Body of pancreas (tissue), 4 donors: ENCODE measurements at regions not wholly inside any gene's neighbourhood (a gene's known extent, or its start where the extent isn't known, plus 50 kb on each side); places are given as distances from the start of the nearest gene placed in this dataset.

ENCODE experiments used
- ATAC-seq: fragments of 150-250 bp; one replicate; pipeline ENCODE4 v1.9.1; 2016
- DNase-seq, 4 donors: peaks; one replicate each; pipeline ENCODE4 v3.0.0-alpha.2; 2019
- H3K27ac ChIP-seq, 4 donors: fragments of 200-600 bp; sonication (generic); 1 replicate in 3 of 4; 2 replicates in 1 of 4; pipeline versions ENCODE4 v1.5.1 to v1.6.1; 2016 to 2019; ENCODE audit warnings: mild to moderate bottlenecking in 1 of 4, mixed read lengths in 1 of 4, moderate library complexity in 1 of 4
- H3K27me3 ChIP-seq, 2 donors: fragments of 200-600 bp; sonication (generic); one replicate each; pipeline ENCODE4 v1.6.0; 2016; ENCODE audit warnings: mild to moderate bottlenecking in 1 of 2
- H3K36me3 ChIP-seq, 2 donors: fragments of 200-600 bp; sonication (generic); replicated peaks in 1 of 2; 2 replicates each; pipeline ENCODE4 v1.5.1; 2016; ENCODE audit warnings: low read depth in 2 of 2; ENCODE audit not compliant: insufficient read depth in 1 of 2
- H3K4me1 ChIP-seq: fragments of 200-600 bp; sonication (generic); one replicate; pipeline ENCODE4 v1.6.0; 2016
- H3K4me3 ChIP-seq, 2 donors: fragments of 200-600 bp; sonication (generic); 1 replicate in 1 of 2; 2 replicates in 1 of 2; pipeline ENCODE4 v1.5.1; 2016 to 2019
- H3K9me3 ChIP-seq, 3 donors: fragments of 200-600 bp; sonication (generic); 1 replicate in 2 of 3; 2 replicates in 1 of 3; pipeline ENCODE4 v1.5.1; 2016
- POLR2A ChIP-seq, 3 donors: fragments of 450-650 bp; IDR thresholded peaks; one replicate each; pipeline ENCODE4 v1.6.1; 2016; ENCODE audit warnings: antibody characterized with exemption in 3 of 3, mild to moderate bottlenecking in 2 of 3
- whole genome bisulfite sequencing, 2 donors: methylation state at CpG; one replicate each; pipeline ENCODE4 v1.1.5; 2017; 5-methylcytosine and 5-hydroxymethylcytosine counted together
- intact Hi-C: fragments of 100-400 bp; cut with DNase I; formaldehyde crosslinking; loops from one replicate; pipeline ENCODE4 v1.15.1; 2023
- TF ChIP-seq, protein P1 (sequence below), 7 experiments: fragments of 450-650 bp in 4 of 7; fragments of 200-600 bp in 3 of 7; sonication (generic) in 3 of 7; IDR thresholded peaks; one replicate each; pipeline ENCODE4 v1.5.1; 2016 to 2019; ENCODE audit warnings: antibody characterized with exemption in 7 of 7

DNA sequence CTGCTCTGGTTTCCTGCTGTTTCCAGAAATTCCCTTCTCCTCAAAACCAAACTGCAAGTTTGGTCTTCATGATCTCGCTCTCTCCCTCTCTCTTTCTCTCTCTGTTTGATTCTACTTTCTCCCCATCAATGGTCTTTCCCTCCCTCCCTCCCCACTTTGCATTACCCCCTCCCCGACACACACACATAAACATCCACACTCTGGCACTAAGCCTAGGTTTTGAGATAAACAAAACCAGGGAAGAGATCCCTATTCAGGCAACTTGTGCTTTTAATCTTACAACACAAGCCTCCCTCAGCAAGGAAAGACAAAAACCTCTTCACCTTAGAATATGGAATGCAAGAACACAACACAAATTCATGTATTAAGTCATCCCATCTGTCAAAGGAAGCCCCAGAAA is 73.5 kb upstream of the PTPRT start:
- no peak for TF ChIP-seq POLR2A (IDR thresholded peaks at IDR 0.05)
- TF ChIP-seq, protein P1, sequence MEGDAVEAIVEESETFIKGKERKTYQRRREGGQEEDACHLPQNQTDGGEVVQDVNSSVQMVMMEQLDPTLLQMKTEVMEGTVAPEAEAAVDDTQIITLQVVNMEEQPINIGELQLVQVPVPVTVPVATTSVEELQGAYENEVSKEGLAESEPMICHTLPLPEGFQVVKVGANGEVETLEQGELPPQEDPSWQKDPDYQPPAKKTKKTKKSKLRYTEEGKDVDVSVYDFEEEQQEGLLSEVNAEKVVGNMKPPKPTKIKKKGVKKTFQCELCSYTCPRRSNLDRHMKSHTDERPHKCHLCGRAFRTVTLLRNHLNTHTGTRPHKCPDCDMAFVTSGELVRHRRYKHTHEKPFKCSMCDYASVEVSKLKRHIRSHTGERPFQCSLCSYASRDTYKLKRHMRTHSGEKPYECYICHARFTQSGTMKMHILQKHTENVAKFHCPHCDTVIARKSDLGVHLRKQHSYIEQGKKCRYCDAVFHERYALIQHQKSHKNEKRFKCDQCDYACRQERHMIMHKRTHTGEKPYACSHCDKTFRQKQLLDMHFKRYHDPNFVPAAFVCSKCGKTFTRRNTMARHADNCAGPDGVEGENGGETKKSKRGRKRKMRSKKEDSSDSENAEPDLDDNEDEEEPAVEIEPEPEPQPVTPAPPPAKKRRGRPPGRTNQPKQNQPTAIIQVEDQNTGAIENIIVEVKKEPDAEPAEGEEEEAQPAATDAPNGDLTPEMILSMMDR (IDR thresholded peaks at IDR 0.05): no peak
- Histone ChIP-seq H3K27me3 (no peaks in the 10 kb centered on the region), H3K36me3 (no peaks in the 10 kb centered on the region), H3K4me1 (no peaks in the 10 kb centered on the region), H3K4me3 (no peak overlapping the region), H3K9me3 (no peaks in the 10 kb centered on the region), H3K27ac (no peak overlapping the region)
- no peak for ATAC-seq
- DNase-seq: no peak
- WGBS, 2 donors: 48 to 67% methylated on average over 2 of the region's 2 CpGs
- intact Hi-C loops: no loop called here

DNA sequence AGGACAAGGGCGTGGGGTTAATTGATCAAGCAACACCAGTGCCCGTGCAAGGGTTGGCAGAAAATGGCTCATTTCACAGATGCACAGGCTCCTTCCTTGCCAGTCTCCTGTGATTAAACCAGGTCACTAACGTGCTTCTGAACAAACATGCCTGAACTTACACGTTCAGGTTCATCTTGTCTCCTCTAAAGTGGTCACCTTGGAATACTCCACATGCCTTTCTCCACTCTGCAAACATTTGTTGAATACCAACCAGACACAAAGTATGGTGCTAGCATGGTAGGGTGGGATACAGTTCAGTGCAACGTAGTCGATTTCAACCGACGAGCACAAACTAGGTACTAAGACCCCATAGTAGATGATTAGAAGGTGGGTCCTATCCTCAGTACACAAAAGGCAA is 72.6 kb upstream of the PTPRT start:
- WGBS, 2 donors: 54 to 56% methylated on average over 8 of the region's 8 CpGs
- DNase-seq (no peak), ATAC-seq (no peak)
- Histone ChIP-seq H3K9me3 (no peaks in the 10 kb centered on the region), H3K27me3 (no peaks in the 10 kb centered on the region), H3K27ac (no peak overlapping the region), H3K4me1 (no peaks in the 10 kb centered on the region), H3K4me3 (no peak overlapping the region), H3K36me3 (no peaks in the 10 kb centered on the region)
- no peak for TF ChIP-seq POLR2A (IDR thresholded peaks at IDR 0.05)
- TF ChIP-seq, protein P1 (IDR thresholded peaks at IDR 0.05): no peak
- intact Hi-C loops: no loop called here

DNA sequence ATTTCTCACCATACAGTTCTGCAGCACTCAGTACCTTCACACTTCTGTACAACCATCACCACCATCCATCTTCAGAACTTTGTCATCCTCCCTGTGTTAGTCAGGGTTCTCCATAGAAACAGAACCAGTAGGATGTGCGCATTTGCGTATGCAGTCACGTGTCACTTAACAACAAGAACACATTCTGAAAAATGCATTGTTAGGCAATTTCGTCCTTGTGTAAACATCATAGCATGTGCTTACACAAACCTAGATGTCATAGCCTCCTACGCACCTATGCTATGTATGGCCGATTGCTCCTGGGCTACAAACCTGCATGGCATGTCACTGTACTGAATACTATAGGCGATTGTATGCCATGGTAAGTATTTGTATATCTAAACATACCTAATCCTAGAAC is 66.2 kb upstream of the PTPRT start:
- Histone ChIP-seq H3K4me1 (no peaks in the 10 kb centered on the region), H3K4me3 (no peak overlapping the region), H3K9me3 (no peaks in the 10 kb centered on the region), H3K36me3 (no peaks in the 10 kb centered on the region), H3K27me3 (no peaks in the 10 kb centered on the region), H3K27ac (no peak overlapping the region)
- no peak for TF ChIP-seq POLR2A (IDR thresholded peaks at IDR 0.05)
- TF ChIP-seq, protein P1 (IDR thresholded peaks at IDR 0.05): no peak
- DNase-seq (no peak), ATAC-seq (no peak)
- 60 to 66% methylated on average over 7 of the region's 7 CpGs for WGBS, 2 donors
- intact Hi-C loops: no loop called here

DNA sequence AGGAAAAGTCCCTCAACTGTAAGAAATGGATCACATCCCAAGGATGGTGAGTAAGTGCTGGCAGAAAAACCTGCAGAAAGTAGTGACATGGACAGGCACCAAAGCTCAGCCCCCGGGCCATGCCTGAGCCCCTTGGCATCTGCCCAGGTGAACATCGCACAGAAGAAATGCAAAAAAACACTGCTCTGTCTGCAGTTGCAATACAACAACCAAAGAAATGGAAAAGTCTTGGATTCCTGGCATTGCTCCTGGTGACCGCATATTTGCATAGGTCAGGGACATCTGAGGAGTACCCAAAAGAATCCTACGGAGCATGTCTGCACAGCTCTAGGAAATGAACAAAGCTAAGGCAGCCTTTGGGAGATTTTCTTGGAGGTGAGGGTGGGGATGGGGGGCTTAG is 63.1 kb upstream of the PTPRT start:
- no peak overlapping the region for H3K27ac ChIP-seq
- H3K27me3 ChIP-seq: no peaks in the 10 kb centered on the region
- 60 to 71% methylated on average over 4 of the region's 4 CpGs for WGBS, 2 donors
- H3K9me3 ChIP-seq: no peaks in the 10 kb centered on the region
- no peak for DNase-seq
- H3K36me3 ChIP-seq: no peaks in the 10 kb centered on the region
- ATAC-seq: no peak
- intact Hi-C loops: no loop called here
- no peak overlapping the region for H3K4me3 ChIP-seq
- TF ChIP-seq, protein P1 (IDR thresholded peaks at IDR 0.05): no peak
- no peak for TF ChIP-seq POLR2A (IDR thresholded peaks at IDR 0.05)
- H3K4me1 ChIP-seq: no peaks in the 10 kb centered on the region

GRCh38 chr20:43248341-43248740 is 58.6 kb upstream of the PTPRT start:
- intact Hi-C loops: no loop called here
- peaks cover 0 to 5% of the 10 kb centered on the region in 2 donors for H3K27me3 ChIP-seq
- no peaks in the 10 kb centered on the region for H3K9me3 ChIP-seq
- no peak overlapping the region for H3K27ac ChIP-seq
- WGBS, 2 donors: 64 to 65% methylated on average over 2 of the region's 2 CpGs
- DNase-seq: no peak
- no peak for ATAC-seq
- no peaks in the 10 kb centered on the region for H3K36me3 ChIP-seq
- no peaks in the 10 kb centered on the region for H3K4me1 ChIP-seq
- no peak overlapping the region for H3K4me3 ChIP-seq
- TF ChIP-seq POLR2A (IDR thresholded peaks at IDR 0.05): no peak
- TF ChIP-seq, protein P1 (IDR thresholded peaks at IDR 0.05): no peak
